ENCODE measurements at regions not wholly inside any gene's neighbourhood (a gene's known extent, or its start where the extent isn't known, plus 50 kb on each side); places are given as distances from the start of the nearest gene placed in this dataset.

DNA sequence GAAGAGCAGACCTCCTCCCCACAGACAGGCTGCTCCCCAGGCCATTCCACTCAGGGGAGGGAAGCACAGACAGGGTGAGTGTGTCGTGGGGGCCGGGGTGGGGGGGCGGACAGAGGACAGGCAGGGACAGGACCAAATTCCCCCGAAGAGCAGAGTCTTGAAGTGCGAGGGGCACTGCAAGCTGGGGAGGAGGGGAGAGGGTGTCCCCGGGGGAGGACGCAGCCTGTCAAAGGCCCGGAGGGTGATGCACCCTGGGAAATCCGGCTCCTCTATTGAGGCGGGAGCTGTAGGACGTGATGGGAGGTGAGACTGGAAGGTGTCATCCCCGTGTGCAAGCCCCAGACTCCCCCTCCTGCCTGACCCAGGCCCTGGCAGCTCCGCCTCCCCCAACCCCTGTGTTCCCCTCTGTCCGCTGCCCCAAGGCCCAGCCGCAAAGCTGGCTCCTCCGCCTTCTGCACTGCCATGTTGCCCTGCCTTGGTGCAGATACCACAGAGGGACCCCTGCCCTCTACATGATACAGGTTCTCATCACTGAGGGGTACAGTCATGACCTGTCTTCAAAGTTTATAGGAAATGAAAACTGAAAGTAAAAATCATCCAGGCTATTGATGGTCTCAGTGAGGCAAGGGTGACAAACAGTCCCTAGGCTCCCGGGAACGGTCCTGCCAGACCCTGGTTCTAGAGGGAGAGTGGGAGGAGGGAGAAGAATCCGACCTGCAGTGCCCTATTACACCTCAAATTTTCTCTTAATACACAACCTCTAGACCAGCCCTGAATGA is 76.3 kb upstream of the IQSEC1 start:
- DNase-seq (ENCODE audit: low read depth) = no peak
- TF ChIP-seq CTCF (IDR thresholded peaks at IDR 0.05; ENCODE audit: control insufficient read depth, extremely low read depth, insufficient read depth) = no peak
- H3K4me3 ChIP-seq (ENCODE audit: low read depth, low read length) = no peak overlapping the region

- TF ChIP-seq CTCF (IDR thresholded peaks at IDR 0.05; ENCODE audit: control insufficient read depth, extremely low read depth, insufficient read depth) = no peak
- no peak for DNase-seq (ENCODE audit: low read depth)
- H3K4me3 ChIP-seq (ENCODE audit: low read depth, low read length) = no peak overlapping the region
These were observed 75.5 kb upstream of the IQSEC1 start for GRCh38 chr3:13148561-13149329.

DNA sequence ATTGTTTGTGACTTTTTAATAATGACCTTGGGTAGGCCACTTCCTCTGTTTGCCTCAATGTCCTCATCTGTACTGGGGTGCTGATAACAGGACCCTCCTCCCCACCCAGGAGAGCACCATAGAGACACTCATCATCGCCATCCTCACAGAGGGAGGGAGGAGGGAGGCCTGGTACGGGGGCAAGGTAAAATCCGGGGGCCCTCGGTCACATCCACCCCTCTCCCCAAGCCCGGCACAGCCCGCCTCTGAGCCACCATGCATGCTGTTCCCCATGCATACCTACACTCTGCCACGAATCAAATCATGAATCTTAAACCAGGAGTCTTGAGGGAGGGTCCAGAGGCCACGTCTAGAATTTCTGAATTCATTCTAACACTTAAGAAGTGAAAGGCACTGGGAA is 74.9 kb upstream of the IQSEC1 start:
- DNase-seq (ENCODE audit: low read depth) = no peak
- H3K4me3 ChIP-seq (ENCODE audit: low read depth, low read length) = no peak overlapping the region
- TF ChIP-seq CTCF (IDR thresholded peaks at IDR 0.05; ENCODE audit: control insufficient read depth, extremely low read depth, insufficient read depth) = no peak

DNA sequence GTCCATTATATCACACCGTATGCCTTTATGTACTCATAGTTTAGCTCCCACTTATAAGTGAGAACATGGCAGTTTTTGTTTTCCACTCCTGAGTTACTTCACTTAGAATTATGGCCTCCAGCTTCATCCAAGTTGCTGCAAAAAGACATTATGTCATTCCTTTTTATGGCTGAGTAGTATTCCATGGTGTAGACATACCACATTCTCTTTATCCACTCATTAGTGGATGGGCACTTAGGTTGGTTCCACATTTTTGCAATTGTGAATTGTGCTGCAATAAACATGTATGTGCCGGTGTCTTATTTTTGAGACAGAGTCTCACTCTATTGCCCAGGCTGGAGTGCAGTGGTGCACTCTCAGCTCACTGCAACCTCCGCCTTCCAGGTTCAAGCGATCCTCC is 74.1 kb upstream of the IQSEC1 start:
- no peak for TF ChIP-seq CTCF (IDR thresholded peaks at IDR 0.05; ENCODE audit: control insufficient read depth, extremely low read depth, insufficient read depth)
- H3K4me3 ChIP-seq (ENCODE audit: low read depth, low read length) = no peak overlapping the region
- no peak for DNase-seq (ENCODE audit: low read depth)

DNA sequence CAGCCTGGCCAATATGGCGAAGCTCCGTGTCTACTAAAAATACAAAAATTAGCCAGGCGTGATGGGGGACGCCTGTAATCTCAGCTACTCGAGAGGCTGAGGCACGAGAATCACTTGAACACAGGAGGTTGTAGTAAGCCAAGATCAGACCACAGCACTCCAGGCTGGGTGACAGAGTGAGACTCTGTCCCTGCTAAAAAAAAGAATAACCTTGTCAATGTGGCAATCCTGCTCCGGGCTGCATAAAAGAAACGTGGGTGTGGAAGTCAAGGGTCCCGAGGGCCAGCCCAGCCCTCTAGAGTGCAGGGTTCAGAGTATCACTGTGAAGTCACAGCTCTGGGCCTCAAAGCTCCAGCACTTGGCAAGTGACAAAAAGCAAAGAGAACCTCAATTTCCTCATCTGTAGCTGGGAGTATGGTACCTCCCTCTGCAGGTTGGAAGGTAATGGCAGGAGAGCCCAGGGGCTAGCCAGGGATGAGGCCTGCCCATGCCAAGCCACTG is 73.5 kb upstream of the IQSEC1 start:
- no peak for DNase-seq (ENCODE audit: low read depth)
- H3K4me3 ChIP-seq (ENCODE audit: low read depth, low read length) = no peak overlapping the region
- no peak for TF ChIP-seq CTCF (IDR thresholded peaks at IDR 0.05; ENCODE audit: control insufficient read depth, extremely low read depth, insufficient read depth)

DNA sequence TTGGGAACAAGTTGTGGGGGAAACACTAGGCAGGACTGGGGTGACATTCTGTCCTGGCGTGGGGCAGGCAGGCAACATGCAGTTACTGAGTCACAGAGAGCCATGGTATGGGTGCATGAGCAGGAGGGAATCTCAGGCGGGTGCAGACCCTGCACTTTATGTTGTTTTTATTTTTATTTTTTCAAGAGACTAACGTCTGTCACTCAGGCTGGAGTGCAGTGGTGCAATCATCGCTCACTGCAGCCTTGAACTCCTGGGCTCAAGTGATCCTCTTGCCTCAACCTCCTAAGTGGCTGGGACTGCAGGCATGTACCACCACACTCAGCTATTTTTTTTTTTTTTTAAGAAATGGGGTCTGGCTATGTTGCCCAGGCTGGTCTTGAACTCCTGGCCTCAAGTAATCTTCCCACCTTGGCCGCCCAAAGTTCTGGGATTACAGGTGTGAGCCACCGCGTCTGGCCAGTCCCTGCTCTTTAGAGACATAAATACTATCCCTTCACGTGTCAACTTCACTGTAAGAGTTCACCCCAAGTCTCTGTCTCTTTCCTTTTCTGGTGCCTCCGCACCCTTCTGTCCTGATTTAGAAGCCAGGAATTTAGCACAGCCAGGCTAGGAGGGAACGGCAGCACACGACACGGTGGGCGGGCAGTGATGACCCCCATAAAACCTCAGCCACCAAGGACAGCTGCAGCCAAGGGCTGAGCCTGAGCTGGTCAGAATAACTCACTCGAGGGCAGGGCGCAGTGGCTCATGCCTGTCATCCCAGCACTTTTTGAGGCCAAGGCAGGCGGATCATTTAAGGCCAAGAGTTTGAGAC is 72.8 kb upstream of the IQSEC1 start:
- DNase-seq (ENCODE audit: low read depth) = no peak
- H3K4me3 ChIP-seq (ENCODE audit: low read depth, low read length) = no peak overlapping the region
- TF ChIP-seq CTCF (IDR thresholded peaks at IDR 0.05; ENCODE audit: control insufficient read depth, extremely low read depth, insufficient read depth) = no peak
